GM12892 (cell line): ENCODE measurements at regions not wholly inside any gene's neighbourhood (a gene's known extent, or its start where the extent isn't known, plus 50 kb on each side); places are given as distances from the start of the nearest gene placed in this dataset.

Source experiments
- POLR2A ChIP-seq: IDR thresholded peaks from 2 replicates; pipeline ENCODE4 v1.6.1; 2011; ENCODE audit warnings: low read depth, low read length, control low read depth
- POLR2AphosphoS5 ChIP-seq: IDR thresholded peaks from 2 replicates; pipeline ENCODE4 v1.6.1; 2011; ENCODE audit warnings: low read depth, low read length, control low read depth
- TAF1 ChIP-seq: IDR thresholded peaks from 2 replicates; pipeline ENCODE4 v1.6.1; 2011; ENCODE audit warnings: low read depth, mild to moderate bottlenecking, control low read depth, low read length, borderline replicate concordance

DNA sequence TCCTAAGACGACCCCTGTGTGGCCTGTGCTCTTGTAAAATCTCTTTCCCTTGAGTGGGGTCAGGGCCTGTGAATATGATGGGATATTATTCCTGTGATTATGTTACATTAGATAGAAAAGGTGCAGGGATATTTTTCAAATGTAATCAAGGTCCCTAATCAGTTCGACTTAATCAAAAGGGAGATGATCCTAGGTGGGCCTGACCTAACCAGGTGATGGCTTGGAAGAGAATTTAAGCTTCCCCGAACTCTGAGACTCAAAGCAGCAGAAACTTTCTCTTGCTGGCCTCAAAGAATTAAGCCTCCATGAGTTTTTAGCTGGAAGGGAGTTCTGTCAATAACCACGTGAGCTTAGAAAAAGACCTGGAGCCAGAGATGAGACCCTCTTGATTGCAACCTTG, 124.7 kb downstream of the MAF start:
- TF ChIP-seq POLR2AphosphoS5 (no peak), TAF1 (no peak), POLR2A (no peak)
